Neural cell (in vitro differentiated cells): ENCODE measurements at regions not wholly inside any gene's neighbourhood (a gene's known extent, or its start where the extent isn't known, plus 50 kb on each side); places are given as distances from the start of the nearest gene placed in this dataset.

Source experiments
- H2AFZ ChIP-seq: fragments of 200-600, 300-800 bp; sonication (generic), shearing (Covaris generic); 2 replicates; pipeline ENCODE4 v1.6.0; 2014; ENCODE audit warnings: low read depth, mild to moderate bottlenecking, antibody characterized with exemption, low read length, moderate library complexity
- H3F3A ChIP-seq: fragments of 200-600 bp; shearing (Covaris generic); 2 replicates; pipeline ENCODE4 v1.6.1; 2016; ENCODE audit warnings: mild to moderate bottlenecking, moderate library complexity, mixed read lengths, antibody characterized with exemption, low read length; ENCODE audit not compliant: insufficient read depth, poor library complexity, severe bottlenecking
- H3K27ac ChIP-seq: fragments of 200-600, 300-800 bp; sonication (generic), shearing (Covaris generic); 2 replicates; pipeline ENCODE4 v1.5.1; 2014; ENCODE audit warnings: mild to moderate bottlenecking, low read length, moderate library complexity
- H3K27me3 ChIP-seq: fragments of 300-800, 200-600 bp; sonication (generic), shearing (Covaris generic); 2 replicates; pipeline ENCODE4 v1.6.0; 2014; ENCODE audit warnings: mild to moderate bottlenecking, low read depth, low read length, moderate library complexity; ENCODE audit not compliant: insufficient read depth
- H3K36me3 ChIP-seq: fragments of 300-800, 200-600 bp; sonication (generic), shearing (Covaris generic); 2 replicates; pipeline ENCODE4 v1.5.1; 2014; ENCODE audit warnings: mild to moderate bottlenecking, antibody characterized with exemption, low read length, moderate library complexity; ENCODE audit not compliant: insufficient read depth
- H3K4me2 ChIP-seq: fragments of 300-800, 200-600 bp; sonication (generic), shearing (Covaris generic); 2 replicates; pipeline ENCODE4 v1.6.0; 2014; ENCODE audit warnings: mild to moderate bottlenecking, low read length
- H3K4me3 ChIP-seq: fragments of 300-800, 200-600 bp; sonication (generic), shearing (Covaris generic); 2 replicates; pipeline ENCODE4 v1.5.1; 2014; ENCODE audit warnings: mild to moderate bottlenecking, low read length, moderate library complexity
- H3K79me2 ChIP-seq: fragments of 200-600 bp; shearing (Covaris generic); replicated peaks from 2 replicates; pipeline ENCODE4 v1.6.0; 2014; ENCODE audit warnings: mild to moderate bottlenecking, low read length, moderate library complexity; ENCODE audit not compliant: insufficient read depth
- H3K9ac ChIP-seq: fragments of 300-800, 200-600 bp; sonication (generic), shearing (Covaris generic); 2 replicates; pipeline ENCODE4 v1.6.1; 2016; ENCODE audit warnings: mild to moderate bottlenecking, low read length, mixed read lengths
- H3K9me2 ChIP-seq: fragments of 200-600 bp; shearing (Covaris generic); 2 replicates; pipeline ENCODE4 v1.6.1; 2016; ENCODE audit warnings: mild to moderate bottlenecking, low read length, mixed read lengths; ENCODE audit not compliant: insufficient read depth
- H3K9me3 ChIP-seq: fragments of 200-600, 300-800 bp; sonication (generic), shearing (Covaris generic); 2 replicates; pipeline ENCODE4 v1.6.1; 2016; ENCODE audit warnings: mild to moderate bottlenecking, mixed run types, low read length, moderate library complexity, mixed read lengths
- H4K20me1 ChIP-seq: fragments of 200-600 bp; shearing (Covaris generic); 2 replicates; pipeline ENCODE4 v1.6.1; 2016; ENCODE audit warnings: mild to moderate bottlenecking, mixed run types; ENCODE audit not compliant: insufficient read depth
- CTCF ChIP-seq: fragments of 450-650 bp; IDR thresholded peaks from 2 replicates; pipeline ENCODE4 v1.5.1; 2014; ENCODE audit warnings: antibody characterized with exemption, mild to moderate bottlenecking, moderate library complexity; ENCODE audit not compliant: poor library complexity, severe bottlenecking
- EP300 ChIP-seq: fragments of 450-650 bp; conservative IDR thresholded peaks from 2 replicates; pipeline ENCODE4 v1.6.1; 2014; ENCODE audit warnings: antibody characterized with exemption, mild to moderate bottlenecking, moderate library complexity; ENCODE audit not compliant: poor library complexity, severe bottlenecking
- EZH2 ChIP-seq: fragments of 200-600, 300-800 bp; shearing (Covaris generic), sonication (generic); IDR thresholded peaks from 2 replicates; pipeline ENCODE4 v1.6.1; 2014; ENCODE audit warnings: antibody characterized with exemption, low read length, borderline replicate concordance, mild to moderate bottlenecking; ENCODE audit not compliant: insufficient read depth, poor library complexity, severe bottlenecking
- MXI1 ChIP-seq: fragments of 450-650 bp; conservative IDR thresholded peaks from 2 replicates; pipeline ENCODE4 v1.6.1; 2014; ENCODE audit warnings: antibody characterized with exemption, mild to moderate bottlenecking; ENCODE audit not compliant: poor library complexity, severe bottlenecking
- POLR2AphosphoS5 ChIP-seq: IDR thresholded peaks from 2 replicates; pipeline ENCODE4 v1.6.1; 2012
- RAD21 ChIP-seq: fragments of 450-650 bp; conservative IDR thresholded peaks from 2 replicates; pipeline ENCODE4 v1.6.1; 2014; ENCODE audit warnings: antibody characterized with exemption, mild to moderate bottlenecking, moderate library complexity
- REST ChIP-seq: IDR thresholded peaks from 2 replicates; pipeline ENCODE4 v1.6.1; 2012; ENCODE audit warnings: borderline replicate concordance
- SMC3 ChIP-seq: fragments of 450-650 bp; conservative IDR thresholded peaks from 2 replicates; pipeline ENCODE4 v1.6.1; 2014; ENCODE audit warnings: antibody characterized with exemption, mild to moderate bottlenecking, moderate library complexity; ENCODE audit not compliant: poor library complexity
- TAF1 ChIP-seq: IDR thresholded peaks from 2 replicates; pipeline ENCODE4 v1.6.1; 2012; ENCODE audit warnings: low read depth

GRCh38 chr5:72000707-72001106, 106.6 kb upstream of the MAP1B start:
- H2AFZ ChIP-seq = no peak overlapping the region
- H3K36me3 ChIP-seq = no peaks in the 10 kb centered on the region
- no peaks in the 10 kb centered on the region for H3K9me2 ChIP-seq
- no peak overlapping the region for H3K4me2 ChIP-seq
- no peak overlapping the region for H3K9ac ChIP-seq
- H3K27me3 ChIP-seq = no peaks in the 10 kb centered on the region
- no peaks in the 10 kb centered on the region for H3F3A ChIP-seq
- no peak for TF ChIP-seq RAD21
- no peak for TF ChIP-seq TAF1
- TF ChIP-seq CTCF = no peak
- TF ChIP-seq POLR2AphosphoS5 = no peak
- no peak for TF ChIP-seq MXI1
- TF ChIP-seq SMC3 = no peak
- no peak for TF ChIP-seq EZH2
- TF ChIP-seq EP300 = no peak
- no peak for TF ChIP-seq REST
- no peak overlapping the region for H3K4me3 ChIP-seq
- no peaks in the 10 kb centered on the region for H4K20me1 ChIP-seq
- H3K79me2 ChIP-seq = no peaks in the 10 kb centered on the region
- H3K27ac ChIP-seq = no peak overlapping the region
- no peaks in the 10 kb centered on the region for H3K9me3 ChIP-seq

- peak overlapping the region; percentile 41 for H2AFZ ChIP-seq
- H3K36me3 ChIP-seq = no peaks in the 10 kb centered on the region
- H3F3A ChIP-seq = peaks cover 5% of the 10 kb centered on the region
- no peak overlapping the region for H3K4me2 ChIP-seq
- H3K4me3 ChIP-seq = no peak overlapping the region
- H4K20me1 ChIP-seq = no peaks in the 10 kb centered on the region
- H3K79me2 ChIP-seq = no peaks in the 10 kb centered on the region
- no peaks in the 10 kb centered on the region for H3K9me2 ChIP-seq
- no peaks in the 10 kb centered on the region for H3K9me3 ChIP-seq
- H3K9ac ChIP-seq = peak overlapping the region; percentile 14
- TF ChIP-seq EP300 = peak; percentile 40
- TF ChIP-seq POLR2AphosphoS5 = no peak
- no peaks in the 10 kb centered on the region for H3K27me3 ChIP-seq
- H3K27ac ChIP-seq = peak overlapping the region; percentile 56
Measured at GRCh38 chr5:72005671-72006070, 101.6 kb upstream of the MAP1B start.

GRCh38 chr5:72006361-72006760, 100.9 kb upstream of the MAP1B start:
- Histone ChIP-seq H3K9me2 (no peaks in the 10 kb centered on the region), H3K27me3 (no peaks in the 10 kb centered on the region), H3K9me3 (no peaks in the 10 kb centered on the region), H3K36me3 (no peaks in the 10 kb centered on the region), H3K27ac (peak overlapping the region; percentile 56), H3K4me2 (no peak overlapping the region), H3K9ac (no peak overlapping the region), H3K4me3 (no peak overlapping the region), H4K20me1 (no peaks in the 10 kb centered on the region), H3F3A (peaks cover 5% of the 10 kb centered on the region), H2AFZ (no peak overlapping the region), H3K79me2 (no peaks in the 10 kb centered on the region)
- TF ChIP-seq POLR2AphosphoS5 = no peak
- no peak for TF ChIP-seq EP300
- TF ChIP-seq CTCF = no peak
- TF ChIP-seq EZH2 = no peak
- no peak for TF ChIP-seq SMC3
- no peak for TF ChIP-seq MXI1
- no peak for TF ChIP-seq REST
- TF ChIP-seq RAD21 = no peak
- no peak for TF ChIP-seq TAF1
